ENCODE measurements at regions not wholly inside any gene's neighbourhood (a gene's known extent, or its start where the extent isn't known, plus 50 kb on each side); places are given as distances from the start of the nearest gene placed in this dataset.

GRCh38 chr18:45186832-45187231 lies 428.4 kb upstream of the SLC14A2 start:
- TF ChIP-seq CTCF (IDR thresholded peaks at IDR 0.05 in 8 of 11, conservative IDR thresholded peaks at IDR 0.05 in 3 of 11) (no peak), POLR2AphosphoS5 (IDR thresholded peaks at IDR 0.05) (no peak)
